A673 (cell line): ENCODE measurements at regions not wholly inside any gene's neighbourhood (a gene's known extent, or its start where the extent isn't known, plus 50 kb on each side); places are given as distances from the start of the nearest gene placed in this dataset.
A peak's percentile ranks its signal among the peaks of the same experiment; 100 is the strongest.

Experiments used
- BruUV-seq: library from RNA; stranded (reverse); fragments of 400-500 nt; replicated peaks from 2 replicates; lab custom pipeline; 2021; lab: Mats Ljungman, UMichigan
- CTCF ChIA-PET: fragments of 300-600 bp; sonication (Branson Sonifier 250); formaldehyde crosslinking; loops from one replicate; lab custom pipeline; 2022; ENCODE audit warnings: antibody characterized with exemption; lab: Charles Lee
- POLR2A ChIA-PET: fragments of 300-600 bp; sonication (Branson Sonifier 250); formaldehyde crosslinking; loops from one replicate; lab custom pipeline; 2022; ENCODE audit warnings: antibody characterized with exemption; ENCODE audit not compliant: low non-redundant PET; lab: Charles Lee
- DNase-seq: peaks from one replicate; pipeline ENCODE4 v3.0.0-alpha.2; 2015; ENCODE audit warnings: low spot score
- H3K27ac ChIP-seq: fragments of 200-600 bp; sonication (generic); 2 replicates; pipeline ENCODE4 v1.5.1; 2016; ENCODE audit warnings: mixed run types, low read depth, mild to moderate bottlenecking, mixed read lengths, antibody characterized with exemption, low read length; ENCODE audit not compliant: poor library complexity, severe bottlenecking
- H3K27me3 ChIP-seq: fragments of 200-600 bp; sonication (generic); replicated peaks from 2 replicates; pipeline ENCODE4 v1.6.1; 2017; ENCODE audit warnings: mixed run types, low read depth, mild to moderate bottlenecking, mixed read lengths, antibody characterized with exemption, low read length; ENCODE audit not compliant: insufficient read depth, poor library complexity
- H3K36me3 ChIP-seq: fragments of 200-600 bp; sonication (generic); 2 replicates; pipeline ENCODE4 v1.6.1; 2016; ENCODE audit warnings: mixed run types, mild to moderate bottlenecking, mixed read lengths, antibody characterized with exemption, low read length; ENCODE audit not compliant: insufficient read depth, poor library complexity, severe bottlenecking
- H3K4me1 ChIP-seq: fragments of 200-600 bp; sonication (generic); 2 replicates; pipeline ENCODE4 v1.6.1; 2017; ENCODE audit warnings: mixed run types, mild to moderate bottlenecking, mixed read lengths, antibody characterized with exemption, low read length; ENCODE audit not compliant: insufficient read depth, poor library complexity, severe bottlenecking
- H3K4me3 ChIP-seq: fragments of 200-600 bp; sonication (generic); 2 replicates; pipeline ENCODE4 v1.5.1; 2016; ENCODE audit warnings: low read depth, mixed run types, mild to moderate bottlenecking, mixed read lengths, low read length; ENCODE audit not compliant: poor library complexity, severe bottlenecking
- H3K9me3 ChIP-seq: fragments of 200-600 bp; sonication (generic); 2 replicates; pipeline ENCODE4 v1.6.1; 2016; ENCODE audit warnings: mixed run types, low read depth, mild to moderate bottlenecking, mixed read lengths, antibody characterized with exemption, low read length; ENCODE audit not compliant: poor library complexity, severe bottlenecking
- EZH2 ChIP-seq: fragments of 200-600 bp; sonication (generic); IDR thresholded peaks from 2 replicates; pipeline ENCODE4 v1.6.1; 2017; ENCODE audit warnings: borderline replicate concordance, low read depth, mild to moderate bottlenecking, mixed read lengths, antibody characterized with exemption, low read length; ENCODE audit not compliant: poor library complexity, severe bottlenecking
- intact Hi-C: fragments of 100-400 bp; cut with micrococcal nuclease; formaldehyde crosslinking; loops from one replicate; pipeline ENCODE4 v1.10.0; 2022; ENCODE audit not compliant: unreplicated experiment
- TF ChIP-seq, protein P1 (sequence below): fragments of 300-800, 200-600 bp; sonication (generic); conservative IDR thresholded peaks from 2 replicates; pipeline ENCODE4 v1.5.1; 2017; ENCODE audit warnings: low read depth, mild to moderate bottlenecking, antibody characterized with exemption, low read length, moderate library complexity, mixed read lengths

DNA sequence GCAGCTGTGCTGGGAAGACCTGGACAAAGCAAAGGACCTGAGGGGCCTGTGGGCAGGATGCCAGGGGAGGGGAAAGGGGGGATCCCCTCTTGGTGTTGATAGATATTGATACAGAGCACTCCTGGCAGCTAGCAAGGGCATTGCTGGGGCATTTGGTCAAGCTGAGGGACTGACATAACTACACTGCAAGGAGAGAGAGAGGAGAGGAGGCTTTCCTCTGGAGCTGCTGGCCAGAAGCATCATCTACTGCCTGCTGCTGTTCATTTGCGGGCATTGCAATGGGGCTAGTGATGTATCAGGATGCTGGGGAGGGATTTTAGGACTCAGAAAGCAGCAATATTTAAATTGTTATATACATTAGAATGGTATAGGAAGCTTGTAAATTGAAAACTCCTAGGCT lies 142.0 kb downstream of the ZNF648 start:
- H3K27ac ChIP-seq = no peak overlapping the region
- H3K27me3 ChIP-seq = no peaks in the 10 kb centered on the region
- CTCF ChIA-PET = interaction anchor here (0.6 to 1.1 kb wide), 2 partner anchors 18 to 440 kb away, joined by 3 to 5 read pairs; no protein-coding TSS in a partner anchor
- H3K4me1 ChIP-seq = no peaks in the 10 kb centered on the region
- no TSS peak for BruUV-seq
- H3K36me3 ChIP-seq = no peaks in the 10 kb centered on the region
- TF ChIP-seq EZH2 = no peak
- TF ChIP-seq, protein P1, sequence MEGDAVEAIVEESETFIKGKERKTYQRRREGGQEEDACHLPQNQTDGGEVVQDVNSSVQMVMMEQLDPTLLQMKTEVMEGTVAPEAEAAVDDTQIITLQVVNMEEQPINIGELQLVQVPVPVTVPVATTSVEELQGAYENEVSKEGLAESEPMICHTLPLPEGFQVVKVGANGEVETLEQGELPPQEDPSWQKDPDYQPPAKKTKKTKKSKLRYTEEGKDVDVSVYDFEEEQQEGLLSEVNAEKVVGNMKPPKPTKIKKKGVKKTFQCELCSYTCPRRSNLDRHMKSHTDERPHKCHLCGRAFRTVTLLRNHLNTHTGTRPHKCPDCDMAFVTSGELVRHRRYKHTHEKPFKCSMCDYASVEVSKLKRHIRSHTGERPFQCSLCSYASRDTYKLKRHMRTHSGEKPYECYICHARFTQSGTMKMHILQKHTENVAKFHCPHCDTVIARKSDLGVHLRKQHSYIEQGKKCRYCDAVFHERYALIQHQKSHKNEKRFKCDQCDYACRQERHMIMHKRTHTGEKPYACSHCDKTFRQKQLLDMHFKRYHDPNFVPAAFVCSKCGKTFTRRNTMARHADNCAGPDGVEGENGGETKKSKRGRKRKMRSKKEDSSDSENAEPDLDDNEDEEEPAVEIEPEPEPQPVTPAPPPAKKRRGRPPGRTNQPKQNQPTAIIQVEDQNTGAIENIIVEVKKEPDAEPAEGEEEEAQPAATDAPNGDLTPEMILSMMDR = no peak
- H3K4me3 ChIP-seq = no peak overlapping the region
- H3K9me3 ChIP-seq = no peaks in the 10 kb centered on the region
- intact Hi-C loops = no loop called here
- POLR2A ChIA-PET = no interaction called here
- no peak for DNase-seq

DNA sequence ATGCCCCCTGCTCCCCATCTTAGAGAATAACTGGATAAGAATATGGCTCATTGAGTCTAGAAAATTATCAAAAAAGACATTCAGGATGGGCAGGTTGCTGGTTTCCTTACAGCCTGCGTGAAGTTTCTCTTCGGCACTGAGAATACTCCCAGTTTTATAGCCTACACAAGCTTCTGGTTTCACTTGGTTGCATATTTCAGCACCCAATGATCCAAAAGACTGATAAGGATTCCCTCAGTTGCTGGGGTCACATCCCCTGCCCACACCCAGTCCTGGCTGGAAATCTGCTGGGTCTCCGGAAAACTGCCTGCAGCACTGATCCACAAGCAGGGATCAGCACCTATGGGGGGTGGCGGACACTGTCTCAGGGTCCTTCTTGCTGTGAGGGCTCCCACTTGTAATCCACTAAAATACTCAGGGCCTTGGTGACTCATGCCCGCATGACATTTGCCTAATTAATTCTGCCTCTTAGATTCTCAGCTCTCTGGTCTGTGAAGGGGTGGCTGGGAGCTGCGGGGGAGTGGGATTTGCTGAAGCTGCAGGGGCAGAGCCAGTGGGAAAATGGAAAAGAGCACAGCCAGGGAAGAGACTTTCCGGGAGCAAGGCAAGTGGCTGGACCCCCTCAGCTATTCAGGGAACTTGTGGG lies 142.5 kb downstream of the ZNF648 start:
- peak; percentile 3 for DNase-seq
- TF ChIP-seq, protein P1 = no peak
- TF ChIP-seq EZH2 = no peak
- Histone ChIP-seq H3K4me1 (no peaks in the 10 kb centered on the region), H3K27me3 (no peaks in the 10 kb centered on the region), H3K9me3 (no peaks in the 10 kb centered on the region), H3K36me3 (no peaks in the 10 kb centered on the region), H3K4me3 (no peak overlapping the region), H3K27ac (no peak overlapping the region)
- ChIA-PET CTCF (interaction anchor here (0.6 kb wide), 1 partner anchor 18 kb away, joined by 5 read pairs; no protein-coding TSS in a partner anchor), POLR2A (no interaction called here)
- no TSS peak for BruUV-seq
- intact Hi-C loops = no loop called here

- no peaks in the 10 kb centered on the region for H3K9me3 ChIP-seq
- H3K27ac ChIP-seq = no peak overlapping the region
- H3K27me3 ChIP-seq = no peaks in the 10 kb centered on the region
- DNase-seq = no peak
- no TSS peak for BruUV-seq
- ChIA-PET POLR2A (no interaction called here), CTCF (no interaction called here)
- H3K4me3 ChIP-seq = no peak overlapping the region
- TF ChIP-seq, protein P1 = no peak
- TF ChIP-seq EZH2 = no peak
- intact Hi-C loops = no loop called here
- no peaks in the 10 kb centered on the region for H3K36me3 ChIP-seq
- H3K4me1 ChIP-seq = no peaks in the 10 kb centered on the region
Measured at GRCh38 chr1:181911715-181912114, 149.8 kb downstream of the ZNF648 start.
